ENCODE measurements at regions not wholly inside any gene's neighbourhood (a gene's known extent, or its start where the extent isn't known, plus 50 kb on each side); places are given as distances from the start of the nearest gene placed in this dataset.
"Not testable (repeated sequence)": the region's sequence is repeated elsewhere in the genome, so short reads cannot be mapped to it uniquely, and the experiment has no call there.

DNA sequence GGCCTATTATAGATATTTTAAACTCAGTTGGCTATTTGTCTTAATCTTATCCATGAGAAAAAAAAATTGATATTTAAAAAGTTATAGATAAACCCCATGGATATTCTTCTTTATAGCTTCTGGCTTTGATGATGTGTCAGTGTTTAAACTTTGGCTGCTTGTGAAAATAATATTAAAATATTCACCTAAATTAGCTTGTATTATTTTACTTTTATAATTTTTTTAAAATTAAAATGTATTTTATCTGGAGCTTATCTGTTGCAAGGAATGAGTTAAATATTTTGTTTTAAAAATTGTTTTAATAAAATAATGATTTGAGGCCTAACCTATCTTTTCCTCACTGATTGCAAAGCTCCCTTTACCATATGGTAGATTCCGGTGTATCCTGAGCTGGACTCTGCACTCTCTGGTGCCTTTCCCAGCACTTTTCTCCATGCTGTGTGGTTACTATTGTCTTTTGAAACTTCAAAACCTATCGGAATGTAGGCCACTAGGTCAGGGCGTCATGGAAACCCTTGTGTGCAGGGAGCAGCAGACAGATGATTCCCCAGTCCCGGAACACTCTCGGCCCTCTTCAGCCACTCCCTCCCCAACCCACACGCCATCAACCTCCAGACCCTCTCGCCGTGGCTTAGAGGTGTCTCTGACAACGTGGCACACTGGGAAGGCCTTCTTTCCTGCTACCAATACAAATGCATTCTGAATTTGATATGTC is 252.3 kb upstream of the ATP10A start:
- no peaks in the 10 kb centered on the region for H3K27me3 ChIP-seq (ENCODE audit: control insufficient read depth, insufficient read depth, low read length)
- no peaks in the 10 kb centered on the region for H3K9me3 ChIP-seq (ENCODE audit: control insufficient read depth, low read depth, low read length)
- no peak overlapping the region for H3K4me3 ChIP-seq (ENCODE audit: low read length)
- H3K4me1 ChIP-seq (ENCODE audit: control insufficient read depth, low read depth, low read length), result no peaks in the 10 kb centered on the region
- no peak overlapping the region for H3K27ac ChIP-seq (ENCODE audit: low read length)
- H3K9ac ChIP-seq (ENCODE audit: low read length), result no peak overlapping the region
- no peaks in the 10 kb centered on the region for H3K36me3 ChIP-seq (ENCODE audit: control insufficient read depth, low read depth, low read length)

DNA sequence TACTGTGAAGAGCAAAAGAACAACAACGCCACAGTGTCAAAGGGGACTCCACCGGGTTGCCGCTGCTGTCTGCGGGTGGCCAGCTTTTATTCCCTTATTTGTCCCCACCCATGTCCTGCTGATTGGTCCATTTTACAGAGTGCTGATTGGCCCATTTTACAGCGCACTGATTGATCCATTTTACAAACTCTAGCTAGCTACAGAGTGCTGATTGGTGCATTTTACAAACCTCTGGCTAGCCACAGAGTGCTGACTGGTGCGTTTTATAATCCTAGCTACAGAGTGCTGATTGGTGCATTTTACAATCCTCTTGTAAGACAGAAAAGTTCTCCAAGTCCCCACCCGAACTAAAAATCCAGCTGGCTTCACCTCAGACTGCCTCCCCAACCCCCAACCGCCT is 251.0 kb upstream of the ATP10A start:
- H3K27me3 ChIP-seq (ENCODE audit: control insufficient read depth, insufficient read depth, low read length); H3K9me3 ChIP-seq (ENCODE audit: control insufficient read depth, low read depth, low read length); H3K27ac ChIP-seq (ENCODE audit: low read length); H3K36me3 ChIP-seq (ENCODE audit: control insufficient read depth, low read depth, low read length); H3K4me1 ChIP-seq (ENCODE audit: control insufficient read depth, low read depth, low read length); H3K4me3 ChIP-seq (ENCODE audit: low read length); H3K9ac ChIP-seq (ENCODE audit: low read length): not testable (repeated sequence)

DNA sequence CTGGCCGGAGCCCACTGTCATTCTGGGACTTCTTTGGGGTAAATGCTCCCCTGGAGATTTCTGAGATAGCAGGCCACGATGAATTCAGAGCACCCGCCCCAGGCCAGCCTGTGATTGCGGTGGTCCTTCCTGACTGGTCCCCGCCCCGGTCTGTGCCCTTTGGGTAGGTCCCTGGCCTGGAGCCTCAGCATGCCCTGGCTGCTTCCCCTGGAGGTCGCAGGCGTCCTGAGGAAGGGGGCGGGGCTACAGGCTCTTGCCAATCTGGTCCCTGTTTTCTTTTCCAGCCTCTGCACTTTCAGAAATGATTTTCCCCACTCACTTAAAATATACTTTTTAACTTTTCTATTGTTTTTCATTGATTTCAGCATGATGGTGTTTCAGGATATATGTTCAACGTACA is 250.2 kb upstream of the ATP10A start:
- H3K9ac ChIP-seq (ENCODE audit: low read length), result no peak overlapping the region
- no peaks in the 10 kb centered on the region for H3K9me3 ChIP-seq (ENCODE audit: control insufficient read depth, low read depth, low read length)
- H3K4me1 ChIP-seq (ENCODE audit: control insufficient read depth, low read depth, low read length), result no peaks in the 10 kb centered on the region
- no peak overlapping the region for H3K4me3 ChIP-seq (ENCODE audit: low read length)
- no peaks in the 10 kb centered on the region for H3K36me3 ChIP-seq (ENCODE audit: control insufficient read depth, low read depth, low read length)
- H3K27ac ChIP-seq (ENCODE audit: low read length), result no peak overlapping the region
- H3K27me3 ChIP-seq (ENCODE audit: control insufficient read depth, insufficient read depth, low read length), result no peaks in the 10 kb centered on the region

DNA sequence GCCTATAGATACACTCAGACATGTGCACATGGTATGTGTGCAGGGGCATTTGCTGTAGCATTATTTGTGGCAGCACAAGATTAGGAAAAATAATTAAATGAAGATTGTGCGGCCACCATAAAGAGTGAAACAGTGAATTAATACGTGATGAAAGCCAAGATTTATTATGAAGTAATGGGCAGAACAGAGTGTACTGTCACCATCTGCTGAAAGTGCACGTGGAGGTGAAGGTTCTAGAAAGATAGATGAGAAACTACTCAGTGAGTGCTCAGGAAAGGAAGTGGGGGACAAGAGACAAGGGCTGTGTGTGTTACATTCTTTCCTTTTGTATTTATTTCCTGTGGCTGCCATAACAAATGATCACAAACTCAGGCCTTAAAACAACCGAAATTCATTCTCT is 246.1 kb upstream of the ATP10A start:
- no peaks in the 10 kb centered on the region for H3K27me3 ChIP-seq (ENCODE audit: control insufficient read depth, insufficient read depth, low read length)
- H3K4me3 ChIP-seq (ENCODE audit: low read length), result no peak overlapping the region
- H3K27ac ChIP-seq (ENCODE audit: low read length), result no peak overlapping the region
- H3K4me1 ChIP-seq (ENCODE audit: control insufficient read depth, low read depth, low read length), result no peaks in the 10 kb centered on the region
- H3K36me3 ChIP-seq (ENCODE audit: control insufficient read depth, low read depth, low read length), result no peaks in the 10 kb centered on the region
- H3K9me3 ChIP-seq (ENCODE audit: control insufficient read depth, low read depth, low read length), result peaks cover 9% of the 10 kb centered on the region
- H3K9ac ChIP-seq (ENCODE audit: low read length), result no peak overlapping the region

DNA sequence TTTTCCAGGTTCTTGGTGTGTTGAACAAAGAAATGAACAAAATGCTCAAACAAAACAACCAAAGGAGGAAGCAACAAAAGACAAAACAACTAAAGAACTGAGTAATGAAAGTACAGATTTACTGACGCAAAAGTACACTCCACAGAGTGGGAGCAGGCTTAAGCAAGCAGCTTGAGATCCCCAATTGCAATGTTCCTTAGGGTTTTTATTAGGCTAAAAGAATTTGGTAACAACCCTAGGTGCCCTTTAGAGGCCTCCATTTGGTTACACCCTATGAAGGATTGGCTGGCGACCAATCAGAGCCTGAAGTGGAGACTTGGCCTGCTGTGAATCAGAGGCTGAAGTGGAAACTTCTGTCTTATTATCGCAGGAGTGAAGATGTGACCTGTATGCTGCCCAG is 243.4 kb upstream of the ATP10A start:
- no peak overlapping the region for H3K4me3 ChIP-seq (ENCODE audit: low read length)
- H3K27ac ChIP-seq (ENCODE audit: low read length), result no peak overlapping the region
- H3K4me1 ChIP-seq (ENCODE audit: control insufficient read depth, low read depth, low read length), result peaks cover 19% of the 10 kb centered on the region
- peaks cover 9% of the 10 kb centered on the region for H3K9me3 ChIP-seq (ENCODE audit: control insufficient read depth, low read depth, low read length)
- H3K27me3 ChIP-seq (ENCODE audit: control insufficient read depth, insufficient read depth, low read length), result no peaks in the 10 kb centered on the region
- no peaks in the 10 kb centered on the region for H3K36me3 ChIP-seq (ENCODE audit: control insufficient read depth, low read depth, low read length)
- no peak overlapping the region for H3K9ac ChIP-seq (ENCODE audit: low read length)

DNA sequence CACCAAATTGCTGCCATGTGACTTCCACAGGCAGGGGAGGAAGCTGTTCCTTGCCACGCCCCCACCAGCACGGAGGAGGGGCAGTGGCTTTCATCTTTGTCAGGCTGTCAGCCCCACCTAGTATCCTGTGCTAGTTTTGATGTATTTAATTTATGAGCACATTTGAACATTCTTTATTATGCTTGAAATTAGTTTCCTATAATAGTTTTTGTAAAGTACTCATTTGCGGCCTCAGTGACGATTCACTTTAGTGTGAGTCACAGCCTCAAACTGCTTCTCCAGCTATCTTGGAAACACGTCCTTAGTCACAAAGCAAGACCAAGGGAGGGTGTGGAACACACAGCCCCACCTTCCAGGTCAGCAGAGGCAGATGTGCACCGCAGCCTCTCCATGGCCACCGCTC is 239.9 kb upstream of the ATP10A start:
- no peak overlapping the region for H3K4me3 ChIP-seq (ENCODE audit: low read length)
- H3K27ac ChIP-seq (ENCODE audit: low read length), result no peak overlapping the region
- no peaks in the 10 kb centered on the region for H3K36me3 ChIP-seq (ENCODE audit: control insufficient read depth, low read depth, low read length)
- H3K9me3 ChIP-seq (ENCODE audit: control insufficient read depth, low read depth, low read length), result peaks cover 9% of the 10 kb centered on the region
- no peaks in the 10 kb centered on the region for H3K27me3 ChIP-seq (ENCODE audit: control insufficient read depth, insufficient read depth, low read length)
- H3K9ac ChIP-seq (ENCODE audit: low read length), result no peak overlapping the region
- peaks cover 22% of the 10 kb centered on the region for H3K4me1 ChIP-seq (ENCODE audit: control insufficient read depth, low read depth, low read length)

DNA sequence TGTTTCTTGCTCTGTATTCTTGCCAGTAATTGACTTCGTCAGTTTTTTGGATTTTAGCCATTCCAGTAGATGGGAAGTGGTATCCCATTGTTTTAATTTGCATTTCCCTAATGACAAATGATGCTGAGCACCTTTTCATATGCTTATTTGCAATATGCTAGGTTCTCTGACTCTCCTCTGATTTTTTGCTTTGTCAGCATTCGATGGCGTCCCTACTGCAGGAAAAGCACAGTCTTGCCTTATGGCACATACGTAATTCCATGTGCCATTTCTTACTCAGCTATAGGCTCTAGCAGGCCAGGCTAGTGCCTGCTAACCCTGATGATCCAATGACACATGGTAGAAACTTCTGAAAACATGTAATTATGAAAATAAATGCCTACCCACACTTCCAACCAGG is 239.2 kb upstream of the ATP10A start:
- H3K27me3 ChIP-seq (ENCODE audit: control insufficient read depth, insufficient read depth, low read length), result no peaks in the 10 kb centered on the region
- peaks cover 9% of the 10 kb centered on the region for H3K9me3 ChIP-seq (ENCODE audit: control insufficient read depth, low read depth, low read length)
- peaks cover 22% of the 10 kb centered on the region for H3K4me1 ChIP-seq (ENCODE audit: control insufficient read depth, low read depth, low read length)
- peak overlapping the region; percentile 15 for H3K9ac ChIP-seq (ENCODE audit: low read length)
- peak overlapping the region; percentile 11 for H3K4me3 ChIP-seq (ENCODE audit: low read length)
- H3K36me3 ChIP-seq (ENCODE audit: control insufficient read depth, low read depth, low read length), result no peaks in the 10 kb centered on the region
- peak overlapping the region; percentile 49 for H3K27ac ChIP-seq (ENCODE audit: low read length)

DNA sequence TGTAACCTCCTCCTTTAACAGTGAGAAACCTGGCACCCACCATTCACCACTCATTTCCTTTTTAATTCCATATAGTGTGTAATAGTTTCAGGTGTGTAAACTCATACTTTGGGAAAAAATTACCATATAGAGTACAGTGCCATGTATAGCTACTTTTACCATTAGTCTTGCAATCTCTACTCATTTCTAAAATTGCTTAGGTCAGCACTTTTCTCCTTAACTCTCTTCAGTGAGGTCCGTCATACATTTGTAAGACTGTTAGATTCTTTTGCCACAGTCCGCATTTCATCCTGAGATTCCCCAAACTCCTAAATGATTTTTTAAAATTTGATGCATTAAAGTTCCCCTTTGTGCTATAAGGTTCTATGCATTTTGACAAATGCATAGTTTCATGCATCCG is 238.3 kb upstream of the ATP10A start:
- peaks cover 22% of the 10 kb centered on the region for H3K4me1 ChIP-seq (ENCODE audit: control insufficient read depth, low read depth, low read length)
- no peak overlapping the region for H3K9ac ChIP-seq (ENCODE audit: low read length)
- H3K9me3 ChIP-seq (ENCODE audit: control insufficient read depth, low read depth, low read length), result peaks cover 5% of the 10 kb centered on the region
- H3K36me3 ChIP-seq (ENCODE audit: control insufficient read depth, low read depth, low read length), result no peaks in the 10 kb centered on the region
- no peak overlapping the region for H3K27ac ChIP-seq (ENCODE audit: low read length)
- H3K4me3 ChIP-seq (ENCODE audit: low read length), result no peak overlapping the region
- no peaks in the 10 kb centered on the region for H3K27me3 ChIP-seq (ENCODE audit: control insufficient read depth, insufficient read depth, low read length)

DNA sequence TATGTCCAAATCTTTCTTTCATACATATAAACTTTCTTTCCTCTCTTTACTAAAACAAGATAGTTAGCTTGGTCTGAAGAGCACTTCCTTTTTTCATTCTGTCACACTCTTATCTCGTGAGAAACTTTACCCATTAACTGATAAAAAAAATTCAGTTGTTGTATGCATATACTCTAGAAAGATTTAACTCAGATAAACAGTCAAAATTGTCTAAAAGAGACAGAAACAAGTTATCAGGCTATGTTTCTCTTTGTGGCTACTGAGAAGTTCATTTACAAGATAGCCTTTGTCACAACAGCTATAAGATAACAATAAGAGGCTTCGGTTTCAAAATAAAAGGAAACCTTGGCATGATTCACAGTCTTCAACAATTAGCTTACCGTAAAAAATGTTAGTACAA is 235.7 kb upstream of the ATP10A start:
- H3K36me3 ChIP-seq (ENCODE audit: control insufficient read depth, low read depth, low read length), result no peaks in the 10 kb centered on the region
- no peaks in the 10 kb centered on the region for H3K9me3 ChIP-seq (ENCODE audit: control insufficient read depth, low read depth, low read length)
- H3K27me3 ChIP-seq (ENCODE audit: control insufficient read depth, insufficient read depth, low read length), result no peaks in the 10 kb centered on the region
- no peak overlapping the region for H3K4me3 ChIP-seq (ENCODE audit: low read length)
- H3K9ac ChIP-seq (ENCODE audit: low read length), result no peak overlapping the region
- H3K4me1 ChIP-seq (ENCODE audit: control insufficient read depth, low read depth, low read length), result peaks cover 29% of the 10 kb centered on the region
- no peak overlapping the region for H3K27ac ChIP-seq (ENCODE audit: low read length)

DNA sequence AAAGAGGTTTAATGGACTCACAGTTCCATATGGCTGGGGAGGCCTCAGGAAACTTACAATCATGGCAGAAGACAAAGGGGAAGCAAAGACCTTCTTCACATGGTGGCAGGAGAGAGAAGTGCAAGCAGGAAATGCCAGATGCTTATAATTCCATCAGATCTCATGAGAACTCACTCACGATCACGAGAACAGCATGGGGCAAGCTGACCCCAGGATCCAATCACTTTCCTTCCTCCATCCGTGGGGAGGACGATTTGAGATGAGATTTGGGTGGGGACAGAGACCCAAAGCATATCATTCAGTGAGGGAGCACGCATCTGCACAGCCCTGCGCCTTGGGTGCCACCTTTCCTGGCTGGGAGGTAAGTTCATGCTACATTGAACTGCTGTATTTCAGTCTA is 234.1 kb upstream of the ATP10A start:
- Histone ChIP-seq H3K9me3 (ENCODE audit: control insufficient read depth, low read depth, low read length) (no peaks in the 10 kb centered on the region), H3K9ac (ENCODE audit: low read length) (no peak overlapping the region), H3K36me3 (ENCODE audit: control insufficient read depth, low read depth, low read length) (no peaks in the 10 kb centered on the region), H3K27ac (ENCODE audit: low read length) (no peak overlapping the region), H3K27me3 (ENCODE audit: control insufficient read depth, insufficient read depth, low read length) (no peaks in the 10 kb centered on the region), H3K4me1 (ENCODE audit: control insufficient read depth, low read depth, low read length) (peaks cover 16% of the 10 kb centered on the region), H3K4me3 (ENCODE audit: low read length) (no peak overlapping the region)

DNA sequence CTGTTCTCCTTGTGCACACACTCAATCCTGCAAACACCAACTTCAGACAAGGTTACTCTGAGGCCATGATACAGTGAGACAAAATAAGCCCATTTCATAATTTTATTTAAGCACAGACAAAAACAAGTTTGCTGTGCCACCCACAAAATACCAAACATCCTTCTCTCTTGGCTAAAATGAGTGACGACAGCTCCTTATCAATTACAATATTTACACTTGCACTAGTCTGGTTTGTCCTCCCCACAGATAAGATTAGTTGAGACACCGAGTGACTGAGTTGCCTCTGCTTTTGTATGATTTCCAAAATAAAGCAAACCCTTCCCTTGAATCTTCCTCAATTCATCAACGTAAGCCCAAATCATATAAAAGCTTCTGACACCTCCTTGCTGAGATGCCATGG is 233.5 kb upstream of the ATP10A start:
- no peaks in the 10 kb centered on the region for H3K9me3 ChIP-seq (ENCODE audit: control insufficient read depth, low read depth, low read length)
- H3K9ac ChIP-seq (ENCODE audit: low read length), result no peak overlapping the region
- H3K27me3 ChIP-seq (ENCODE audit: control insufficient read depth, insufficient read depth, low read length), result no peaks in the 10 kb centered on the region
- peaks cover 10% of the 10 kb centered on the region for H3K4me1 ChIP-seq (ENCODE audit: control insufficient read depth, low read depth, low read length)
- H3K36me3 ChIP-seq (ENCODE audit: control insufficient read depth, low read depth, low read length), result no peaks in the 10 kb centered on the region
- no peak overlapping the region for H3K27ac ChIP-seq (ENCODE audit: low read length)
- H3K4me3 ChIP-seq (ENCODE audit: low read length), result no peak overlapping the region

DNA sequence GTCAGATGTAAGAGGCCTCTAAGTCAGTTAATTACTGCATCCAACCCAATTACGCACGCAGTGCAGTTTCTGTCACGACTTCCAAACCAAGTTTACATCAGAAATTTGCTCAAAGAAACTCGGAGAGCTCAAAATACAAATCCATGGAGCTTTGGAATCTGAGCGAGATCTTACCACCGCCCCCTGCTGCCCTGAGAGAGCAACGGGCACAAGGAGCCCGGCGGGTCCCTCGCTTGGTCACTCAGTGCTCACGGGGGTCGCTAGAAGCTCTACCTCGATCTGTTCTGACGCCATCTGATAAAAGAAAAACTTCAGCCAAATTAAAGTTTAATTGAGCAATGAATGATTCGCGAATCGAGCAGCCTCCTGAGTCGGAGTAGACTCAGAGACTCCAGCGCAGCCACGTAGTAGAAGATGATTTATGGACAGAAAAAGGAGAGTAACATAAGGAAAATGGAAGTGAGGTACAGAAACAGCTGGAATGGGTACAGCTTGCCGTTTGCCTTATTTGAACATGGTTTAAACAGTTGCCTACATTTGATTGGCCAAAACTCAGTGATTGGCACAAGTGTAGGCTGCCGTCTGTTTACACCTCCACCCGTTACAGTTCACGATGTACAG is 232.7 kb upstream of the ATP10A start:
- no peak overlapping the region for H3K27ac ChIP-seq (ENCODE audit: low read length)
- H3K4me3 ChIP-seq (ENCODE audit: low read length), result no peak overlapping the region
- no peaks in the 10 kb centered on the region for H3K27me3 ChIP-seq (ENCODE audit: control insufficient read depth, insufficient read depth, low read length)
- H3K9me3 ChIP-seq (ENCODE audit: control insufficient read depth, low read depth, low read length), result no peaks in the 10 kb centered on the region
- peaks cover 7% of the 10 kb centered on the region for H3K4me1 ChIP-seq (ENCODE audit: control insufficient read depth, low read depth, low read length)
- no peak overlapping the region for H3K9ac ChIP-seq (ENCODE audit: low read length)
- no peaks in the 10 kb centered on the region for H3K36me3 ChIP-seq (ENCODE audit: control insufficient read depth, low read depth, low read length)
